ENCODE measurements at regions not wholly inside any gene's neighbourhood (a gene's known extent, or its start where the extent isn't known, plus 50 kb on each side); places are given as distances from the start of the nearest gene placed in this dataset.
A peak's percentile ranks its signal among the peaks of the same experiment; 100 is the strongest.

GRCh38 chr10:108785011-108785410 lies 1138.3 kb downstream of the XPNPEP1 start:
- CTCF ChIA-PET, result no interaction called here
- POLR2A ChIA-PET, result no interaction called here
- TF ChIP-seq L3MBTL2 (conservative IDR thresholded peaks at IDR 0.05), result no peak
- TF ChIP-seq FOXM1 (IDR thresholded peaks at IDR 0.05; ENCODE audit: borderline replicate concordance), result no peak
- TF ChIP-seq FOXK2 (IDR thresholded peaks at IDR 0.05), result no peak
- no peak for TF ChIP-seq NFRKB (IDR thresholded peaks at IDR 0.05)
- no peak for TF ChIP-seq HDGF (IDR thresholded peaks at IDR 0.05; ENCODE audit: borderline replicate concordance)
- TF ChIP-seq LEF1 (IDR thresholded peaks at IDR 0.05; ENCODE audit: borderline replicate concordance), result no peak
- TF ChIP-seq ZNF384 (IDR thresholded peaks at IDR 0.05), result no peak
- TF ChIP-seq BHLHE40 (IDR thresholded peaks at IDR 0.05; ENCODE audit: borderline replicate concordance), result no peak
- TF ChIP-seq TARDBP (IDR thresholded peaks at IDR 0.05), result no peak
- TF ChIP-seq SP1 (IDR thresholded peaks at IDR 0.05), result no peak
- TF ChIP-seq CTBP1 (IDR thresholded peaks at IDR 0.05; ENCODE audit: borderline replicate concordance), result no peak
- no peak for TF ChIP-seq ELF4 (IDR thresholded peaks at IDR 0.05)
- TF ChIP-seq SUZ12 (IDR thresholded peaks at IDR 0.05), result no peak
- TF ChIP-seq PKNOX1 (IDR thresholded peaks at IDR 0.05), result no peak
- no peak for TF ChIP-seq FOXA1 (IDR thresholded peaks at IDR 0.05)
- TF ChIP-seq ARNT (IDR thresholded peaks at IDR 0.05), result no peak
- no peak for DNase-seq (ENCODE audit: extremely low spot score)

GRCh38 chr10:108784534-108784933 lies 1138.8 kb downstream of the XPNPEP1 start:
- ChIA-PET POLR2A (no interaction called here), CTCF (no interaction called here)
- no peak for DNase-seq (ENCODE audit: extremely low spot score)
- TF ChIP-seq SP1 (IDR thresholded peaks at IDR 0.05), result no peak
- no peak for TF ChIP-seq ZNF384 (IDR thresholded peaks at IDR 0.05)

GRCh38 chr10:108783897-108784296 lies 1139.4 kb downstream of the XPNPEP1 start:
- peak; percentile 27 for DNase-seq (ENCODE audit: extremely low spot score)
- ChIA-PET POLR2A (no interaction called here), CTCF (no interaction called here)
- 0 out of 2 replicates have a peak, but pooled peaks have one; percentile 33 for TF ChIP-seq L3MBTL2 (conservative IDR thresholded peaks at IDR 0.05)
- TF ChIP-seq LEF1 (IDR thresholded peaks at IDR 0.05; ENCODE audit: borderline replicate concordance), result no peak

- TF ChIP-seq PKNOX1 (IDR thresholded peaks at IDR 0.05), result no peak
- TF ChIP-seq NFRKB (IDR thresholded peaks at IDR 0.05), result no peak
- no peak for TF ChIP-seq LEF1 (IDR thresholded peaks at IDR 0.05; ENCODE audit: borderline replicate concordance)
- no peak for TF ChIP-seq FOXK2 (IDR thresholded peaks at IDR 0.05)
- TF ChIP-seq HDGF (IDR thresholded peaks at IDR 0.05; ENCODE audit: borderline replicate concordance), result no peak
- no peak for TF ChIP-seq BHLHE40 (IDR thresholded peaks at IDR 0.05; ENCODE audit: borderline replicate concordance)
- TF ChIP-seq ELF4 (IDR thresholded peaks at IDR 0.05), result no peak
- TF ChIP-seq ARNT (IDR thresholded peaks at IDR 0.05), result no peak
- no peak for TF ChIP-seq SUZ12 (IDR thresholded peaks at IDR 0.05)
- TF ChIP-seq ZNF384 (IDR thresholded peaks at IDR 0.05), result no peak
- TF ChIP-seq SP1 (IDR thresholded peaks at IDR 0.05), result no peak
- no peak for TF ChIP-seq TARDBP (IDR thresholded peaks at IDR 0.05)
- DNase-seq (ENCODE audit: extremely low spot score), result no peak
- ChIA-PET CTCF (no interaction called here), POLR2A (no interaction called here)
These were observed 1140.9 kb downstream of the XPNPEP1 start for GRCh38 chr10:108782411-108782810.

- ChIA-PET CTCF (no interaction called here), POLR2A (no interaction called here)
- no peak for DNase-seq (ENCODE audit: extremely low spot score)
- TF ChIP-seq LEF1 (IDR thresholded peaks at IDR 0.05; ENCODE audit: borderline replicate concordance) (no peak), FOXM1 (IDR thresholded peaks at IDR 0.05; ENCODE audit: borderline replicate concordance) (no peak), FOXK2 (IDR thresholded peaks at IDR 0.05) (no peak), HDGF (IDR thresholded peaks at IDR 0.05; ENCODE audit: borderline replicate concordance) (no peak), BHLHE40 (IDR thresholded peaks at IDR 0.05; ENCODE audit: borderline replicate concordance) (no peak), FOXA1 (IDR thresholded peaks at IDR 0.05) (no peak), ZNF384 (IDR thresholded peaks at IDR 0.05) (no peak), TARDBP (IDR thresholded peaks at IDR 0.05) (no peak), ELF4 (IDR thresholded peaks at IDR 0.05) (no peak), L3MBTL2 (conservative IDR thresholded peaks at IDR 0.05) (no peak), CTBP1 (IDR thresholded peaks at IDR 0.05; ENCODE audit: borderline replicate concordance) (no peak), PKNOX1 (IDR thresholded peaks at IDR 0.05) (no peak), SP1 (IDR thresholded peaks at IDR 0.05) (no peak)
These were observed 1143.8 kb downstream of the XPNPEP1 start for GRCh38 chr10:108779501-108779900.

GRCh38 chr10:108775911-108776475 lies 1147.3 kb downstream of the XPNPEP1 start:
- DNase-seq (ENCODE audit: extremely low spot score), result no peak
- TF ChIP-seq PKNOX1 (IDR thresholded peaks at IDR 0.05), result no peak
- TF ChIP-seq ELF4 (IDR thresholded peaks at IDR 0.05), result no peak
- TF ChIP-seq FOXM1 (IDR thresholded peaks at IDR 0.05; ENCODE audit: borderline replicate concordance), result no peak
- no peak for TF ChIP-seq SUZ12 (IDR thresholded peaks at IDR 0.05)
- TF ChIP-seq L3MBTL2 (conservative IDR thresholded peaks at IDR 0.05), result no peak
- TF ChIP-seq NFRKB (IDR thresholded peaks at IDR 0.05), result no peak
- TF ChIP-seq TARDBP (IDR thresholded peaks at IDR 0.05), result no peak
- TF ChIP-seq ZNF384 (IDR thresholded peaks at IDR 0.05), result no peak
- TF ChIP-seq ARNT (IDR thresholded peaks at IDR 0.05), result no peak
- no peak for TF ChIP-seq FOXK2 (IDR thresholded peaks at IDR 0.05)
- no peak for TF ChIP-seq CTBP1 (IDR thresholded peaks at IDR 0.05; ENCODE audit: borderline replicate concordance)
- TF ChIP-seq SP1 (IDR thresholded peaks at IDR 0.05), result no peak
- TF ChIP-seq LEF1 (IDR thresholded peaks at IDR 0.05; ENCODE audit: borderline replicate concordance), result no peak
- TF ChIP-seq HDGF (IDR thresholded peaks at IDR 0.05; ENCODE audit: borderline replicate concordance), result no peak
- no peak for TF ChIP-seq BHLHE40 (IDR thresholded peaks at IDR 0.05; ENCODE audit: borderline replicate concordance)
- TF ChIP-seq FOXA1 (IDR thresholded peaks at IDR 0.05), result no peak
- CTCF ChIA-PET, result no interaction called here
- POLR2A ChIA-PET, result no interaction called here

Measured in HEK293T (cell line).